ENCODE measurements at regions not wholly inside any gene's neighbourhood (a gene's known extent, or its start where the extent isn't known, plus 50 kb on each side); places are given as distances from the start of the nearest gene placed in this dataset.
"Not testable (repeated sequence)": the region's sequence is repeated elsewhere in the genome, so short reads cannot be mapped to it uniquely, and the experiment has no call there.

GRCh38 chr3:29152379-29152778 is 128.5 kb upstream of the RBMS3 start:
- DNase-seq = no peak

GRCh38 chr3:29153811-29154210 is 127.1 kb upstream of the RBMS3 start:
- DNase-seq = peak in 1 of 2 donors; percentile 14

- DNase-seq = no peak
These were observed 124.7 kb upstream of the RBMS3 start for GRCh38 chr3:29156086-29156715.

GRCh38 chr3:29164825-29165224 is 116.0 kb upstream of the RBMS3 start:
- no peak for DNase-seq

GRCh38 chr3:29167180-29167579 is 113.7 kb upstream of the RBMS3 start:
- no peak for DNase-seq

- DNase-seq = no peak
These were observed 112.8 kb upstream of the RBMS3 start for GRCh38 chr3:29168081-29168480.

GRCh38 chr3:29168696-29169095 is 112.2 kb upstream of the RBMS3 start:
- DNase-seq = no peak

GRCh38 chr3:29169451-29169850 is 111.4 kb upstream of the RBMS3 start:
- no peak for DNase-seq

GRCh38 chr3:29171043-29171990 is 109.6 kb upstream of the RBMS3 start:
- DNase-seq = peak in 1 of 2 donors; percentile 1

GRCh38 chr3:29176501-29176900 is 104.4 kb upstream of the RBMS3 start:
- DNase-seq = no peak

- DNase-seq = no peak
These were observed 101.8 kb upstream of the RBMS3 start for GRCh38 chr3:29178809-29179793.

- DNase-seq = no peak
These were observed 99.6 kb upstream of the RBMS3 start for GRCh38 chr3:29181149-29181780.

GRCh38 chr3:29181872-29182271 is 99.0 kb upstream of the RBMS3 start:
- DNase-seq = no peak

GRCh38 chr3:29182828-29183227 is 98.0 kb upstream of the RBMS3 start:
- DNase-seq = not testable (repeated sequence)

GRCh38 chr3:29183346-29184087 is 97.4 kb upstream of the RBMS3 start:
- no peak for DNase-seq

GRCh38 chr3:29185706-29186105 is 95.2 kb upstream of the RBMS3 start:
- DNase-seq = no peak

GRCh38 chr3:29186131-29186599 is 94.7 kb upstream of the RBMS3 start:
- DNase-seq = no peak

GRCh38 chr3:29186982-29187725 is 93.7 kb upstream of the RBMS3 start:
- DNase-seq = no peak

- DNase-seq = no peak
These were observed 91.5 kb upstream of the RBMS3 start for GRCh38 chr3:29189328-29189727.

GRCh38 chr3:29194139-29194538 is 86.7 kb upstream of the RBMS3 start:
- no peak for DNase-seq

- no peak for DNase-seq
These were observed 85.8 kb upstream of the RBMS3 start for GRCh38 chr3:29195056-29195455.

Data from CD4-positive, alpha-beta T cell treated with Interferon alpha-2 for 1 hour (primary cell).